ENCODE measurements at regions not wholly inside any gene's neighbourhood (a gene's known extent, or its start where the extent isn't known, plus 50 kb on each side); places are given as distances from the start of the nearest gene placed in this dataset.
"Not testable (repeated sequence)": the region's sequence is repeated elsewhere in the genome, so short reads cannot be mapped to it uniquely, and the experiment has no call there.

DNA sequence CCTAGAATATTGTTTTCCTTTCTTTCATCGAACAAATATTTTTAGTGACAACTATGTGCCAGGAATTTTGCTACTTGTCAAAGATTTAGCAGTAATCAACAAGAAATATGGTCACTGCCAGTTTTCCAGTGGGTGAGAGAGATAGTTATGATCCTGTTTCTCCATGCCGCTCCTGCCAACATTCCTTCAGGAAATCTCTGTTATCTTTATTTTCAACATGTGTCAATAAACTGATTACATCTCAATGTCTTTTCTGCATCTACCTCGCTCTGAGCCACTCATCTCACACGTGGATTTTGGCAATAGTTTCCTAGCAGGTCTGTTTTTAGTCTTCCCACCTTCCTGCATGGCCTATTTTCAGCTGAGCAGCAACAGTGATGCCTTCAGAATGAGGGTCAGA, 650.0 kb upstream of the STXBP6 start:
- DNase-seq (ENCODE audit: low read depth, low spot score), result no peak

DNA sequence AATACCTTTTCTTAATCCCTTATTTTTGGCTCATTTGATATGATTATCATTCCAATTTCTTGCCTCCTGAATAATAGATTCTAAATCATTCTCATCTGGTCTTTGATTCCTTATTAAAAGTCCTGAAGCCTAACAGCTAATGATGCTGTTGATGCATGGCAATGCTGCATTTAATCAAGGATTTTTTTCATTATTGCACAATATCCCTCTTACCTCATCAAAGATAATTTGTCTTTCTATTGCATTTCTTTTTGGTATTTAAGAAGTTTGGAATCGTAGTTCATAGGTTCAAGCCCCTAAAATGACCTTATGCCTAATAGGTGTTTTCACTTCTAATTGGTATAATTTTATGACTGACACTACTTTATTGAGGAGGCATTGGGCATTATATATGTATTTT, 648.2 kb upstream of the STXBP6 start:
- DNase-seq (ENCODE audit: low read depth, low spot score), result no peak

DNA sequence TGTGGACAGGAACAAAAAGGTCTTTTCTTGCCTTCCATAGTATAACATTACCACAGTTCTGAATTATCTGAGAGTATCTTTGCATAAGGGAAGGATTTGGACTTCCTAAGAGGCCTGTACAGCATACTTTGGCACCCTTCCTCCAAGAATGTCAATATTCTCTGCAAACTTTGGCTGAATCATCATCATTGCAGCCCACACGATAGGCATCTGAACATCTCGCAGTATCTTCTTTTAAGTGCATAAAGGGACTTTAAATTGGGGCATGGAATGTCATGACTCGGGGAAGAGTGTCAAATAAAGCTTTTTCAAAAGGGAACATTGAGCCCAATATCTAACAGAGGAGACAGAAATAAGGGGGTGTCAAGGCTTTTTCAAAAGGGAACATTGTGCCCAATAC, 646.2 kb upstream of the STXBP6 start:
- DNase-seq (ENCODE audit: low read depth, low spot score), result no peak

DNA sequence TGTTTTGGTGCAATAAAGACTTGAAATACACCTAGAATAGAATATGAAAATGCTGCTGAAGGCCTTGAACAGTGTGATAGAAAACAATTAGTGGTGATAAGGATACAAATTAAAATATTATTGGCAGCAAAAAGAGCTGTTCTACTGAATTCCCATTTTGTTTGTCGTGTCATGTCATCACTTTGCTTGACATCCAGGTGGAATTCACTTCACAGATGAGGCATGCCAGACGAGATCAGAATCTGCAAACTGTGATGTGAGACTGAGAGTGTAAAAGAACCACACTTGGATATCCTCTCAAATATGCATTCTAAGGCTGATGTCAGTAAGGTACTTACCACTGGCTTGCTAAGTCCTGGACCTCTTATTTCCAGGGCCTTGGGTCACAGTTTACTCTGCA, 635.1 kb upstream of the STXBP6 start:
- no peak for DNase-seq (ENCODE audit: low read depth, low spot score)

DNA sequence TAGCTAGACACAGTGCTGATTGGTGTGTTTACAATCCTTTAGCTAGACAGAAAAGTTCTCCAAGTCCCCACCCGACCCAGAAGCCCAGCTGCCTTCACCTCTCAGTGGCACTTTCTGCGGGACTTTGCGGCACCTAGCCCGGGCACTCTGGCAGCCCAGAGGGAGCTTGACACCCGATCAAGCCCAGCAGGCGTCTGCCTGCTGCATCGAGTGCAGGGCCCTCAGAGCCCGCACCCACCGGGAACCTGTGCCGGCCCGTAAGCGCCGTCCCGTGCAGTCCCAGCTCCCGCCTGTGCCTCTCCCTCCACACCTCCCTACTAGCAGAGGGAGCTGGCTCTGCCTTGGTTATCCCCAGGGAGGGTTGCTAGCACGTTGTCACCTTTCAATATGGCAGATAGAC, 631.0 kb upstream of the STXBP6 start:
- DNase-seq (ENCODE audit: low read depth, low spot score), result no peak

DNA sequence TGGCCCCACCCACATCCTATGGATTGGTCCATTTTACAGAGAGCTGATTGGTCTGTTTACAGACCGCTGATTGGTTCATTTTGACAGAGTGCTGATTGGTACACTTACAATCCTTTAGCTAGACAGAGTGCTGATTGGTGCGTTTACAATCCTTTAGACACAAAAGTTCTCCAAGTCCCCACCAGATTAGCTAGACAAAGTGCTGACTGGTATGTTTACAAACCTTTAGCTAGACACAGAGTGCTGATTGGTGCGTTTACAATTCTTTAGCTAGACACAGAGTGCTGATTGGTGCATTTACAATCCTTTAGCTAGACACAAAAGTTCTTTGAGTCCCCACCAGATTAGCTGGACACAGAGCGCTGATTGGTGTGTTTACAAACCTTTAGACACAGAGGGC, 630.6 kb upstream of the STXBP6 start:
- DNase-seq (ENCODE audit: low read depth, low spot score), result not testable (repeated sequence)

DNA sequence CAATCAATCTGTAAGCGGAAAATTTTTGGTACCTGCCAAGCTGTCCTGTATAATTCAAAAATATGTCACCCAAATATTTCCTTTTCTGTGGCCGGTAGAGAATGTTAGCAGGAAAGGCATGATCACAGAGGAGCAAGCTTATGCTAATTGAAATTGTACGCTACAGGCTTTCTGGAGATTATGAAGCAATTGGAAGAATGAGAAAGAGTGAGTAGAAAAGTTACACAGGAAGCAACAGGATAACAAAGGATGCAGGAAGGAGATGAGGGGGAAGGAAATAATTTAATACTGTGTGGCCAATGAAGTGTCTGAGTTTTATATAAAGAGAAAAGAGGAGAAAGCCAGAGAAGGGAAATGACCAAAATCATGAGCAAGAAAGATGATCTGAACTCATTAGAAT, 627.2 kb upstream of the STXBP6 start:
- DNase-seq (ENCODE audit: low read depth, low spot score), result no peak

DNA sequence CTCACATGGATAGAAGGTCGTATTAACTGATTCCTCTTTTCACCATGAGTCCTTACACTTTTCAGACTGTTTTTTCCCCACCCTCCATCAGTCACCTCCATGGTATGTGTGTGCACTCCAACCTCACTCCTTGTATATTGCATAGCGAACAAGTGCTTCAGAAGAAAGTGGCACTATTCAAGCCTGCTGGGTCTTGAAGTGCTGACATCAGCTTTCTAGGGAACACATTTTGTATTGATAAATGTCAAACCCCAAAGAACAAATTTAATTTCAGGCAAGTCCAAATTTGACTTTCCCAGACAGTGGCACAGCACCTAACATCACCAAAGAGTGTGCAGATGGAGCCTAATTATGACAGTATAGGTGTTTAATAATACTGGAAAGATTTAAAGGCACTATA, 617.4 kb upstream of the STXBP6 start:
- DNase-seq (ENCODE audit: low read depth, low spot score), result no peak

DNA sequence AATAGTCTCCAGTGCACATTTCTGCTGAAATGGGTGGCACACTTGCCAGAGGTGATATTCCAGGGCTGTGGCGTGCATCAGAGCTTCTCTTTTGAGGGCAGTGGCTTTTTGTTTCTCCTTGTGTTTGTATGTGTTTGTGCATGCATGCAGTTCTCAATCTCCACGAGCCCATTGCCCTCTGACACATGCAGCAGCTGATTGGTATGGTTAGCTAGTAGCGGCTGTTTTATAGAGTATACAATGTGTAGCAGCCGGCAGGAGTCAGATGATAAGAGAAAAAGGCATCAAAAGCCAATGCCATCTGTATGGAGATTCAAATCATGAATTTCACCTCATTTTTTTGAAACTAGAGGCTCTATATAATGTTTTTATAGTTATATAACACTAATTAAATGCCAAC, 616.9 kb upstream of the STXBP6 start:
- DNase-seq (ENCODE audit: low read depth, low spot score), result no peak

DNA sequence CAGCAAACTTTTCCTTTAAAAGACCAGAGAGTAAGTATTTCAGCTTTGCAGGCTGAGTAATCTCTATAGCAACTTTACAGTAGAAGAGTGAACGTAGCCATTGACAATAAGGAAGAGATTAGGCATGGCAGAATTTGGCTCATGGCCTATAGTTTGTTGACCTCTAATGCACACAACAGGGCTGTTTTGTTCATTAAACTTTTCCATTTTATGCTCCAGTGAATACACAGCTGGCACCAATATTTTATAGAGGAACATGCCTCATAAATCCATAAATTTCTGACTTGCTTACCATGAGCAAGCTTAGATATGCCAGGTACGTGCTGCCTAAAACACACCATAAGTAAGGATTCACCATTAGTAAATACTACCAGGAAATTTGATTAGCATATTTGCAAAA, 609.0 kb upstream of the STXBP6 start:
- DNase-seq (ENCODE audit: low read depth, low spot score), result no peak

DNA sequence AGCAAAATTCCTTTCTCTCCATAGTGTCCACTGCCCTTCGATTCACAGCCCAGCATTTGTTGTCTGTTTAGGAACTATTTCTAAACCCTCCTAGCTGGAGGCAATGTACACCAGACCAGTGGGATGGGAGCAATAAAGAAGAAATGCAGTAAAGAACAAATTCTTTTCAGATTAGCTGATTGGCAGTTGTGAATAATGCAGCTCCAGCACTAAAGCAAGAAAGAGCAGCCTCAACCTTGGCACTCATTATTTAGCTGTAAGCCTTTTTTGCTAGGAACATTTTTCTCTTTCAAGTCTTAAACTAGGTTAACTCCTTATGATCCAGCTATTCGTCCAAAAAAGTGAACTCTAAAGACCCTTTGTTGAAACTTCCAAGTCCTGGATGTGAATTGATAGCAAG, 580.5 kb upstream of the STXBP6 start:
- DNase-seq (ENCODE audit: low read depth, low spot score), result no peak

DNA sequence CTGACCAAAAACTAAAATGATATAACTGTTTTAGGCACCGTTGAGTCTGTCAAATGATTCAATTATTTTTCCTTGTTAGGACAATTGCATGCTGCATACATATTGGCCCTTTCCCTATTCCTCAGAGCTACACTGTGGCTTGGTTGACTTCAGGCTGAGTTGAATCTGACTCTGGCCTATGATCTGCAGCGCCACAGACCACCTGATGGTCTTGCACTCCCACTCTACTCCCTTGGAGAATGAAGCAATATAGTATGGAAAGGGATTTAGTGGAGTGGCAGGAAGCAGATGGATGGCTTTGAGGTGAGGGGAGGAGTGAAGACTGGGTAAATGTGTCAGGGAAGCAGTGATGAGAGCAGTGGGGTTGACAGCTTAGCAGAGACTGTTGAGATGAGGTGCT, 579.0 kb upstream of the STXBP6 start:
- DNase-seq (ENCODE audit: low read depth, low spot score), result no peak

DNA sequence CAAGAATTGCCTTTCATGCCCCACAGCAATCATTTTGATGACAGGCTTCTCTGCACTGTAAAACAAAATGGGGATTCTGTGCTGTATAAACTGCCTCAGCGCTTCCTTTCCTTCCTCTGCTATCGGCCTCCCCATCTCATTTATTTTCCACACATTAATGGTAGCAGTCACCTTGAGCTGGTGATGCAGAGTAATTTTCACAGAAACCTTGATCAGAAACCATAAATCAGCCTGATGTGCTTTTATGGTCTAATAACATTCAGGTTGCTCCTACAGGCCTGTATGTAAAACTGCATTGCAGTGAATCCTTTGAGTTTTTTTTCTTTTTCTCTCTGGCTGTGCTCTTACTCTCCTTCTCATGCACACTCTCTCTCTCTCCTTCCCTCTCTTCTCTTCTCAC, 578.4 kb upstream of the STXBP6 start:
- no peak for DNase-seq (ENCODE audit: low read depth, low spot score)

DNA sequence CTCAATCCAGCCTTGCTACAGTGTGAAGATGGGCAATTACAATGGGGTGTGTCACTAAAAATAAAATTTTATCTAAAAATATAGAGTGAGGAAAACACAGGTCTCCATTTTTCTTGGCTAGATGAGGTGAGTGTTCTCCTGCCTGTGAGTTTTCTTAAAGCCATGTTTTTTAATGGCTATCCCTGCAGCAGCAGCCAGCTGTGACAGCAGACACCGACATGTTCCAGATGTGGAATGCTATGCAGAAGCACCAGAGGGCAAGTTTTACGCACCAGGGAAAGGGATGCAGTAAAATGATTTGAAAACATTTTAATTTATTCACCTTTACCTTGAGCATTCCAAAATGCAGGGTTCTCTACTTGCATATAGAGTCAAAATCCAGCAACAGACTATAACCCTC, 577.0 kb upstream of the STXBP6 start:
- DNase-seq (ENCODE audit: low read depth, low spot score), result no peak

DNA sequence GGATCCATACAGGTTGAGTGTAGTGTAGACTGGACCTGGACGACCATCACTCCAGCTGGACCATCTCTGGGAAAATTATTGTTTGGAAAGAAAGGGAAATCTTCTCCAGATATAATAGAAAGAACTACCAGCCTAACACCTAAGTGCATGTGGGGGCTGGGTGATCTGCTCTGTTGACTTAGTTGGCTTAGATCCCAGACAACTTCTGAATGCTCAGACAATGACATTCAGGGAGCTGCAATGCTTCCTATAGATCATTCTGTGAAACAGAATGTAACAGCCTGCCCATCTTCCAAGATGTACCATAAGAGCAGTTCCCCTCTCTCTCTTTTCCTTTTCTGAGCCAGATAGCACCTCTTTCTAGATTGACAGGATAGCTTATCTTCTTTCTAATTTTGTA, 572.8 kb upstream of the STXBP6 start:
- DNase-seq (ENCODE audit: low read depth, low spot score), result no peak

DNA sequence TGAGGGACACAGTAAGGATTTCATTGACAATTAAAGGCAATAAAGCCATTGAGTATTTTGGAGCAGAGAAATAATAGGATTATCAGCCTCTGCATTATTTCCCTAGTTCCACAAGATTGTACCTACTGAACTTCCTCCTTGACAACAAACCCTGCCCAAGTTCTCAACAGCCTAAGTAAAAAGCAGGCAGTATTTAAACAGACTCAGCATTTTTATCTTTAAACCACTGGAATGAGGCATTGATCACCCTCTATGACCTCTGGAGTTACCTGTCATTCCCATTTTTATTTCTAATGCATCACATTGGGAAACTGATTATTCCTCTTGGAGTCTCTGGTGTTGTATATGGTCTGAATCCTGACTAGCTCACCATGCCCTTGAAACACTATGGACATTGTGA, 570.6 kb upstream of the STXBP6 start:
- DNase-seq (ENCODE audit: low read depth, low spot score), result no peak

DNA sequence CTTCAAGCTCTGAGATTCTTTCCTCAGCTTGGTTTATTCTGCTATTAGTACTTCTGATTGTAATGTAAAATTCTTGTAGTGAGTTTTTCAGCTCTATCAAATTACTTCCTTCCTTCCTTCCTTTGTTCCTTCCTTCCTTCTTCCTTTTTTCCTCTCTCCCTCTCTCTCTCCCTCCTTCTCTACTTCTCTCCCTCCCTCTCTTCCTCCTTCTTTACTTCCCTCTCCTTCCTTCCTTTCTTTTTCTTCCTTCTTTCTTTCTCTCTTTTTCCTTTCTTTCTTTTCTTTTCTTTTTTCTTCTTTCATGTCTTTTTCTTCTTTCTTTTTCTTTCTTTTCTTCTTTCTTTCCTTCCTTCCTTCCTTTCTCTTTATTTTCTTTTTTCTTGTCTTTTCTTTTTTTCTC, 565.2 kb upstream of the STXBP6 start:
- no peak for DNase-seq (ENCODE audit: low read depth, low spot score)

DNA sequence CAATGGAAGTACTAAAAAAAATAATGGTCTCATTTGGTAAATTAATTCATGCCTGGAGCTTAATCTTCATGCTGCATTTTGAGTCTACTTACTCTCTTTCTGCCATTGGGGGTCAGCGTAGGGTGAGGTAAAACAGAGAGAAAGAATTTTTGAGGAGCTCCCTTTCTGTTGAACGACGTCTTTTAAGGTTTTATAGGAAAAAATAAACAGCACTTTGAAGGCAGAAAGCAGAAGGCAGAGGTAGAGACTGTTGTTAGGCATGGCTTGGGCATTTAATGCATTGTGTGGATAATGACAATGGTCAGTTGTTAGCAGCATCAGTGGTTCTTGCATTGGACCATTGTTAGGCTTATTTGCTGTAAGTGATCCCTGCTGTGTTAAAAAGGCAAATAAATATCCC, 557.2 kb upstream of the STXBP6 start:
- no peak for DNase-seq (ENCODE audit: low read depth, low spot score)

DNA sequence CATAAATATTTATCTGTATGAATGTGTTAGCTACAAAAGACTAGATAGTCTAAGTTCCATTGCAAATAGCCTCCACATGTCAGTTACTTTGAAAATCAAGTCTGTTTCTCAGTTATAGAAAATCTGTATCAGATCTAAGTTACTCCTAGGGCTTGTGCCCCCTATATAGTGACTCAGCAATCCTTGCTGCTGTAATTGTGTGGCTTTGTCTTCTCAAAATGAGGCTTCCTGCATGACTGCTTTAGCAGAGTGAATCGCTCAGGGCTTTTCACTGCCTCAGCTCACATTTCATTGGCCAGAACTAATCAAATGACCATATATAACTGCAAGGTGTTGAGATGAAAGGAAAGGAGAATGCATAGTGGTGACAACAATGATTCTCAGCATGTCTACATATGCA, 552.2 kb upstream of the STXBP6 start:
- DNase-seq (ENCODE audit: low read depth, low spot score), result no peak

DNA sequence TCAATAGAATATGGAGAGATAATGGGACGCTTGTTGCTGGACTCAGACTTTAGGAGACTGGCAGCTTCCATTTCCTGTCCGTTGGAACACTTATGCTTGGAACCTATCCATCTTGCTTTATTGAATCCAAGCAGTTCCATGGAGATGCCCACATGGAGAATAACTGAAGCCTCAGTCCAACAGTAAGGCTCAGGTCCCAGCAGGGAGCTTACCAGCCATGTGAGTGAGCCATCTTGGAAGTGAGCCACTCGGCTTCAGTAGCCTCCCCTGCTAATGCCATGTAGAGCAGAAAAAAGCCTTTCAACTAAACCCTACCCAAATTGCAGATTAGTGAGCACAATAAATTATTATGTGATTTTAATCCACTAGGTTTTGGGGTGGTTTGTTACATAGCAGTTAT, 538.8 kb upstream of the STXBP6 start:
- DNase-seq (ENCODE audit: low read depth, low spot score), result no peak

DNA sequence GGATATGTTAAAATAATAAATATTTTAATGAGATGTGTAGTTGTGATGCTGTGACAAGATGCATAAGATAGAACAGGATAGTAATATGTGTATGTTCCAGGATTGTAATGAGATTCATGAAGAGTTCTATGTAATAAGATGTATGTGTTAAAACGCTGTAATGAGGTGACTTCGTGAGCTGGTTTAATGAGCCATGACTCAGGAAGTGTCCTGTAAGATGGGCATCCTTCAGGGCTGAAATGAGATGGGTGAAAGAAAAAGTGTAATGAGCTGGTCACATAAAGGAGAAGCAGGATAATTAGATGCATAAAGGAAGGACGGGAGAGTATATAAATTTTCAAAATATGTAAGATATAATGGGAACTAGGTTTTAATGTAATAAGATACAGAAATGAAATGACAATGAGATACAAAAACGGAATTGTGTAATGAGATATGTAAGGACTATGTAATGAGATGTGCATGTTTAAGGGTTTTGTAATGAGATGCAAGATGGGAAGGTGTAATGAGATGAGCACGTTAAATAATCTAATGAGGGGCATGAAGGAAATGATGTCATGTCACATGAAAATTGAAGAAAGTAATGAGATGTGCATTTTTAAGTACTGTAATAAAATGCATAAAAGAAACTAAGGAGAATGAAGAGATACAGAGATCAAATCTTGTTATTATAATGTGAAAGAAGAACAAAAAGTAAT, 524.8 kb upstream of the STXBP6 start:
- no peak for DNase-seq (ENCODE audit: low read depth, low spot score)

DNA sequence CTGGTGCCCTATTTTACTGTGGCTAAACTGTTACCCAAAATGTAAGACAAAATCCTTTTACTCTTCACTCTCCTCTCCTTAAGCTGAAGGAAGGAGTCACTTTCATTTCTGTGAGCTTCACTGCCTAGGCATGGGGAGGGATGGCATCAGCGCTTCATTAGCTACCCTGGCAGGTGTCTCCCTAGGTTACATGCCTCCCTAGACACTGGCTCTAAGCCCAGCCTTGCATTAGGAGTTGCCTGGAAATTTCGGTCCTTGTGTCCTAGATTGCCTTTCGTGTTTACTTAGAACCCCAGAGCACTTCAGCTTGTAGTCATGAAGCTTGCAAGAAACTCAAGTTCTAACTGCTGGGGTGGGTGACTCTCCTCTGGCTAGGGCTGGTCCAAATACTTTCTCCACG, 520.5 kb upstream of the STXBP6 start:
- no peak for DNase-seq (ENCODE audit: low read depth, low spot score)

DNA sequence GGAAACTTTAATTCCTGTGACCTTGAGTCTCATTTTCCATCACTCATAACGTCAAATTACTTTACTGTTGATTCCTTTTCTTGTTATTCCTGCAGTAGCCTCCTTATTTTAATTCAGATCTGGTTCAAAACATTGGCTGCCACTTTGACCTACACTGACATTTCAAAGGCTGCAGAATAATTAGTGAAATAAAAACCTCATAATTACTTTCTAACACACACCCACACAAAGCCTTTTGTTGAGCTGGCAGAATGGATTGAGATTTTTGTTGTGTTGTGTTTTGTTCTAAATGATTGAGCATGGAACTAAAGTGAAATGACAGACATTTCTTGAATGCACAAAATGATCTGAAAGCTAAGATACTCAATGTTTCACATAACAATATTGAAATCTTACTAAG, 507.5 kb upstream of the STXBP6 start:
- no peak for DNase-seq (ENCODE audit: low read depth, low spot score)

DNA sequence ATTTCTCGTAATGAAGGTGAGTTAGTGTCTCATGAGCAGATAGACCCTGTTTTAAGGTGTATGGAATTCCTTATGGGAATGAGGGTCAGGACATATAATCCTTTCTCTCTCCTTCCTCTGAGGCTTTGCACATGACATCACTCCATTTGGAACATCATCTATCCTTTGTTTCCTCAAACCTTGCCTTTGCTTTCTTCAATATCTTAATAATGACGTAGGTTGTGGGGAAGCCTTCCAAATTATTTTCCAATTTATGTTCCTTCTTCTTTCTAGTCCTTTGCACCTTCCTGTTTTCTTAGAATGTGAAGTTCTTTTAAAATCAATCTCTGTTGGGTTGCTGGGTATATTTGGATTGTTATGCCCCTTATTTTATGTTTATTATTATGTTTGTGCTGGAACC, 502.9 kb upstream of the STXBP6 start:
- no peak for DNase-seq (ENCODE audit: low read depth, low spot score)

Data from activated CD4-positive, CD25-positive, alpha-beta regulatory T cell treated with anti-CD3 and anti-CD28 coated beads, Interleukin-2, amount 50 U/mL, for 16 hours (primary cell).